Lung (tissue), 11 donors: ENCODE measurements at regions not wholly inside any gene's neighbourhood (a gene's known extent, or its start where the extent isn't known, plus 50 kb on each side); places are given as distances from the start of the nearest gene placed in this dataset.

ENCODE experiments used
- ATAC-seq: fragments of 200-7000 bp; cut with Tn5 transposase; one replicate; pipeline ENCODE4 v1.9.1; 2020; ENCODE audit warnings: moderate number of reproducible peaks; ENCODE audit not compliant: insufficient read depth, low FRiP score
- DNase-seq, 3 donors: peaks; one replicate each; pipeline ENCODE4 v3.0.0-alpha.2; 2013 to 2017
- H3K27ac ChIP-seq, 2 donors: one replicate each; pipeline ENCODE4 v1.5.1; 2013; ENCODE audit warnings: mild to moderate bottlenecking in 2 of 2, moderate library complexity in 2 of 2, control low read depth in 1 of 2, inconsistent platforms in 1 of 2, low read depth in 1 of 2, low read length in 1 of 2
- H3K27me3 ChIP-seq, 3 donors: one replicate each; pipeline ENCODE4 v1.5.1; 2013; ENCODE audit warnings: low read length in 2 of 3; ENCODE audit not compliant: control insufficient read depth in 3 of 3, insufficient read depth in 3 of 3
- H3K36me3 ChIP-seq, 4 donors: one replicate each; pipeline ENCODE4 v1.5.1; 2013; ENCODE audit warnings: low read length in 4 of 4, mild to moderate bottlenecking in 1 of 4, moderate library complexity in 1 of 4; ENCODE audit not compliant: control insufficient read depth in 4 of 4, insufficient read depth in 4 of 4
- H3K4me1 ChIP-seq, 5 donors: one replicate each; pipeline ENCODE4 v1.5.1; 2013; ENCODE audit warnings: low read length in 5 of 5, mild to moderate bottlenecking in 2 of 5, moderate library complexity in 1 of 5; ENCODE audit not compliant: control insufficient read depth in 5 of 5, insufficient read depth in 5 of 5
- H3K4me3 ChIP-seq: one replicate; pipeline ENCODE4 v1.5.1; 2013; ENCODE audit warnings: mild to moderate bottlenecking, control low read depth, moderate library complexity
- H3K9ac ChIP-seq, 2 donors: one replicate each; pipeline ENCODE4 v1.5.1; 2013; ENCODE audit warnings: low read length in 2 of 2, control low read depth in 1 of 2; ENCODE audit not compliant: insufficient read depth in 1 of 2
- H3K9me3 ChIP-seq, 4 donors: one replicate each; pipeline ENCODE4 v1.5.1; 2013; ENCODE audit warnings: low read length in 3 of 4, mild to moderate bottlenecking in 1 of 4, moderate library complexity in 1 of 4; ENCODE audit not compliant: control insufficient read depth in 4 of 4, insufficient read depth in 3 of 4
- WGBS, 2 donors: extraction: QIAGEN DNeasy Blood & Tissue Kit; methylation state at CpG; one replicate each; pipeline ENCODE4 v1.1.7; 2013; 5-methylcytosine and 5-hydroxymethylcytosine counted together
- TF ChIP-seq, protein P1 (sequence below): IDR thresholded peaks from 2 replicates; pipeline ENCODE4 v1.5.1; 2012; ENCODE audit warnings: mild to moderate bottlenecking; ENCODE audit errors: control extremely low read depth, extremely low read depth
- donor health status: control.
- donor health status: control.
- donor health status: Bipolar disorder and iron deficiency.
- donor health status: healthy.
- donor health status: DM: yes; HTN: yes; CAD: no.

GRCh38 chr2:156054983-156055382 lies 277.5 kb downstream of the NR4A2 start:
- TF ChIP-seq, protein P1, sequence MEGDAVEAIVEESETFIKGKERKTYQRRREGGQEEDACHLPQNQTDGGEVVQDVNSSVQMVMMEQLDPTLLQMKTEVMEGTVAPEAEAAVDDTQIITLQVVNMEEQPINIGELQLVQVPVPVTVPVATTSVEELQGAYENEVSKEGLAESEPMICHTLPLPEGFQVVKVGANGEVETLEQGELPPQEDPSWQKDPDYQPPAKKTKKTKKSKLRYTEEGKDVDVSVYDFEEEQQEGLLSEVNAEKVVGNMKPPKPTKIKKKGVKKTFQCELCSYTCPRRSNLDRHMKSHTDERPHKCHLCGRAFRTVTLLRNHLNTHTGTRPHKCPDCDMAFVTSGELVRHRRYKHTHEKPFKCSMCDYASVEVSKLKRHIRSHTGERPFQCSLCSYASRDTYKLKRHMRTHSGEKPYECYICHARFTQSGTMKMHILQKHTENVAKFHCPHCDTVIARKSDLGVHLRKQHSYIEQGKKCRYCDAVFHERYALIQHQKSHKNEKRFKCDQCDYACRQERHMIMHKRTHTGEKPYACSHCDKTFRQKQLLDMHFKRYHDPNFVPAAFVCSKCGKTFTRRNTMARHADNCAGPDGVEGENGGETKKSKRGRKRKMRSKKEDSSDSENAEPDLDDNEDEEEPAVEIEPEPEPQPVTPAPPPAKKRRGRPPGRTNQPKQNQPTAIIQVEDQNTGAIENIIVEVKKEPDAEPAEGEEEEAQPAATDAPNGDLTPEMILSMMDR, result no peak
- Histone ChIP-seq H3K9me3 (no peaks in the 10 kb centered on the region), H3K27ac (no peak overlapping the region), H3K36me3 (no peaks in the 10 kb centered on the region), H3K9ac (no peak overlapping the region), H3K4me3 (no peak overlapping the region), H3K27me3 (no peaks in the 10 kb centered on the region), H3K4me1 (no peaks in the 10 kb centered on the region)
- 75 to 83% methylated on average over 2 of the region's 2 CpGs for WGBS, 2 donors
- no peak for ATAC-seq
- no peak for DNase-seq

DNA sequence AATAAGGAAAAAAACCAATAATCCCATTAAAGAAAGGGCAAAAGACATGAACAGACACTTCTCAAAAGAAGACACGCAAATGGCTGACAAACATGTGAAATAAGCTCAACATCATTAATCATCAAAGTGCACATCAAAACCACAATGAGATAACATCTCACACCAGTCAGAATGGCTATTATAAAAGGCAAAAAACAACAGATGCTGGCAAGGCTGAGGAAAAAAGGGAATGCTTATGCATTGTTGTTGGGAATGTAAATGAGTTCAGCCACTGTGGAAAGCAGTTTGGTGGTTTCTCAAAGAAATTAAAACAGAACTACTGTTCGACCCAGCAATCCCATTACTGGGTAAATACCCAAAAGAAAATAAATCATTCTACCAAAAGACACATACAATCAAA lies 285.6 kb downstream of the NR4A2 start:
- no peaks in the 10 kb centered on the region for H3K36me3 ChIP-seq
- no peaks in the 10 kb centered on the region for H3K4me1 ChIP-seq
- TF ChIP-seq, protein P1, result no peak
- 78 to 80% methylated on average over 2 of the region's 2 CpGs for WGBS, 2 donors
- no peak overlapping the region for H3K4me3 ChIP-seq
- no peak overlapping the region for H3K9ac ChIP-seq
- no peak for DNase-seq
- no peak overlapping the region for H3K27ac ChIP-seq
- peaks cover 0 to 6% (median 0%) of the 10 kb centered on the region in 4 donors for H3K9me3 ChIP-seq
- H3K27me3 ChIP-seq, result no peaks in the 10 kb centered on the region
- ATAC-seq, result no peak

DNA sequence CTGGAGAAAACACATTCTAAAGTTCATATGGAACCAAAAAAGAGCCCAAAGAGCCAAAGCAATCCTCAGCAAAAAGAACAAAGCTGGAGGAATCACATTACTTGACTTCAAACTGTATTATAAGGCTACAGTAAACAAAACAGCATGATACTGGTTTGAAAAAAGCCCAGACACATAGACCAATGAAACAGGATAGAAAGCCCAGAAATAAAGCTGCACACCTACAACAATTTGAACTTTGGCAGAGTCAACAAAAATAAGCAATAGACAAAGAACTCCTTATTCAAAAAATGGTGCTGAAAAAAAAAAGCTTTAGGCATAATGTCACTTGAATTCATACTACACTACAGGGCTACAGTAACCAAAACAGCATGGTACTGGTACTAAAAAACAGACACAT lies 289.6 kb downstream of the NR4A2 start:
- DNase-seq, result no peak
- H3K4me1 ChIP-seq, result no peaks in the 10 kb centered on the region
- no peaks in the 10 kb centered on the region for H3K27me3 ChIP-seq
- H3K9ac ChIP-seq, result no peak overlapping the region
- H3K27ac ChIP-seq, result no peak overlapping the region
- H3K9me3 ChIP-seq, result no peaks in the 10 kb centered on the region
- H3K4me3 ChIP-seq, result no peak overlapping the region
- TF ChIP-seq, protein P1, result no peak
- no peaks in the 10 kb centered on the region for H3K36me3 ChIP-seq
- no peak for ATAC-seq

GRCh38 chr2:156038021-156038420 lies 294.5 kb downstream of the NR4A2 start:
- Histone ChIP-seq H3K27me3 (no peaks in the 10 kb centered on the region), H3K9ac (no peak overlapping the region), H3K27ac (no peak overlapping the region), H3K36me3 (no peaks in the 10 kb centered on the region), H3K4me1 (no peaks in the 10 kb centered on the region), H3K9me3 (no peaks in the 10 kb centered on the region), H3K4me3 (no peak overlapping the region)
- ATAC-seq, result no peak
- 92 to 100% methylated on average over 1 of the region's 1 CpG for WGBS, 2 donors
- TF ChIP-seq, protein P1, result no peak
- no peak for DNase-seq
